H9 (cell line): ENCODE measurements at regions not wholly inside any gene's neighbourhood (a gene's known extent, or its start where the extent isn't known, plus 50 kb on each side); places are given as distances from the start of the nearest gene placed in this dataset.

Experiments used
- DNase-seq: peaks from one replicate; pipeline ENCODE4 v3.0.0-alpha.2; 2017
- H2AFZ ChIP-seq: one replicate; pipeline ENCODE4 v1.6.1; 2013; ENCODE audit warnings: mild to moderate bottlenecking, low read length, control low read depth, moderate library complexity
- H2AK5ac ChIP-seq: 2 replicates; pipeline ENCODE4 v1.6.1; 2013; ENCODE audit warnings: low read length, control low read depth, mixed read lengths; ENCODE audit not compliant: insufficient read length
- H2BK120ac ChIP-seq: one replicate; pipeline ENCODE4 v1.6.1; 2013; ENCODE audit warnings: low read depth, mild to moderate bottlenecking, low read length, control low read depth, inconsistent platforms; ENCODE audit not compliant: poor library complexity, severe bottlenecking
- H2BK12ac ChIP-seq: 2 replicates; pipeline ENCODE4 v1.6.1; 2013; ENCODE audit warnings: low read length, control low read depth, mixed read lengths, low read depth; ENCODE audit not compliant: insufficient read length
- H2BK15ac ChIP-seq: 2 replicates; pipeline ENCODE4 v1.6.1; 2013; ENCODE audit warnings: low read depth, low read length, control low read depth
- H2BK20ac ChIP-seq: one replicate; pipeline ENCODE4 v1.6.1; 2013; ENCODE audit warnings: low read depth, mild to moderate bottlenecking, low read length, control low read depth, inconsistent platforms; ENCODE audit not compliant: poor library complexity, severe bottlenecking
- H2BK5ac ChIP-seq: 2 replicates; pipeline ENCODE4 v1.6.1; 2013; ENCODE audit warnings: low read length, control low read depth, mixed read lengths; ENCODE audit not compliant: insufficient read length
- H3K14ac ChIP-seq: 2 replicates; pipeline ENCODE4 v1.6.1; 2013; ENCODE audit warnings: low read length, control low read depth; ENCODE audit not compliant: insufficient read depth
- H3K18ac ChIP-seq: 2 replicates; pipeline ENCODE4 v1.6.1; 2013; ENCODE audit warnings: low read depth, mild to moderate bottlenecking, mixed read lengths, low read length, control low read depth; ENCODE audit not compliant: insufficient read length
- H3K23ac ChIP-seq: 2 replicates; pipeline ENCODE4 v1.6.1; 2013; ENCODE audit warnings: low read length, control low read depth, mixed read lengths, low read depth; ENCODE audit not compliant: insufficient read length
- H3K23me2 ChIP-seq: 2 replicates; pipeline ENCODE4 v1.6.1; 2013; ENCODE audit warnings: low read depth, mild to moderate bottlenecking, mixed read lengths, low read length, control low read depth; ENCODE audit not compliant: insufficient read length, poor library complexity, severe bottlenecking
- H3K27ac ChIP-seq: 2 replicates; pipeline ENCODE4 v1.5.1; 2013; ENCODE audit warnings: low read length, control low read depth, mixed read lengths, low read depth; ENCODE audit not compliant: insufficient read length
- H3K27me3 ChIP-seq: 2 replicates; pipeline ENCODE4 v1.6.1; 2013; ENCODE audit warnings: low read length, control low read depth, inconsistent platforms; ENCODE audit not compliant: insufficient read depth
- H3K4ac ChIP-seq: 2 replicates; pipeline ENCODE4 v1.6.1; 2013; ENCODE audit warnings: low read depth, mild to moderate bottlenecking, control low read depth, inconsistent platforms, low read length, moderate library complexity
- H3K4me1 ChIP-seq: 2 replicates; pipeline ENCODE4 v1.6.1; 2013; ENCODE audit warnings: low read length, control low read depth, inconsistent platforms; ENCODE audit not compliant: insufficient read depth
- H3K4me2 ChIP-seq: 2 replicates; pipeline ENCODE4 v1.6.1; 2013; ENCODE audit warnings: low read length, control low read depth, mixed read lengths; ENCODE audit not compliant: insufficient read length, insufficient read depth
- H3K56ac ChIP-seq: 2 replicates; pipeline ENCODE4 v1.6.1; 2013; ENCODE audit warnings: low read depth, mild to moderate bottlenecking, mixed read lengths, low read length, control low read depth; ENCODE audit not compliant: insufficient read length
- H3K79me1 ChIP-seq: 2 replicates; pipeline ENCODE4 v1.6.1; 2013; ENCODE audit warnings: low read depth, mild to moderate bottlenecking, moderate library complexity, low read length, control low read depth, inconsistent platforms; ENCODE audit not compliant: insufficient read depth, poor library complexity, severe bottlenecking
- H3K79me2 ChIP-seq: 2 replicates; pipeline ENCODE4 v1.6.1; 2013; ENCODE audit warnings: low read length, control low read depth, inconsistent platforms; ENCODE audit not compliant: insufficient read depth
- H3K9ac ChIP-seq: 2 replicates; pipeline ENCODE4 v1.6.1; 2013; ENCODE audit warnings: low read length, control low read depth, mixed read lengths; ENCODE audit not compliant: insufficient read length; ENCODE audit errors: extremely low read depth
- H3K9me3 ChIP-seq: one replicate; pipeline ENCODE4 v1.6.1; 2013; ENCODE audit warnings: low read depth, low read length, inconsistent platforms; ENCODE audit not compliant: control insufficient read depth
- H3T11ph ChIP-seq: one replicate; pipeline ENCODE4 v1.6.1; 2013; ENCODE audit warnings: mild to moderate bottlenecking, low read length, control low read depth, inconsistent platforms
- H4K20me1 ChIP-seq: one replicate; pipeline ENCODE4 v1.6.1; 2013; ENCODE audit not compliant: control insufficient read depth, insufficient read length, insufficient read depth
- H4K5ac ChIP-seq: 2 replicates; pipeline ENCODE4 v1.6.1; 2013; ENCODE audit warnings: low read depth, mild to moderate bottlenecking, mixed read lengths, low read length, control low read depth; ENCODE audit not compliant: insufficient read length
- H4K8ac ChIP-seq: replicated peaks from 2 replicates; pipeline ENCODE4 v1.6.1; 2013; ENCODE audit warnings: low read length, control low read depth, mixed read lengths, low read depth; ENCODE audit not compliant: insufficient read length
- H4K91ac ChIP-seq: 2 replicates; pipeline ENCODE4 v1.6.1; 2013; ENCODE audit warnings: low read depth, mild to moderate bottlenecking, moderate library complexity, mixed read lengths, low read length, control low read depth; ENCODE audit not compliant: insufficient read length
- H3K27ac Mint-ChIP-seq, 3 experiments: 2 replicates in 2 of 3; 3 replicates in 1 of 3; pipeline ENCODE4 v1.8.0; 2020 to 2021; ENCODE audit warnings: mixed read lengths in 3 of 3, mild to moderate bottlenecking in 1 of 3, moderate library complexity in 1 of 3
- H3K27me3 Mint-ChIP-seq: 2 replicates; pipeline ENCODE4 v1.8.0; 2021; ENCODE audit warnings: low read depth, mild to moderate bottlenecking, moderate library complexity, mixed read lengths
- H3K36me3 Mint-ChIP-seq, 3 experiments: 2 replicates in 2 of 3; 3 replicates in 1 of 3; pipeline ENCODE4 v1.8.0; 2020 to 2021; ENCODE audit warnings: low read depth in 3 of 3, mixed read lengths in 3 of 3; ENCODE audit not compliant: insufficient read depth in 1 of 3
- H3K4me1 Mint-ChIP-seq, 2 experiments: 2 replicates each; pipeline ENCODE4 v1.8.0; 2020; ENCODE audit warnings: mixed read lengths in 2 of 2
- H3K4me3 Mint-ChIP-seq, 2 experiments: 2 replicates in 1 of 2; 3 replicates in 1 of 2; pipeline ENCODE4 v1.8.0; 2020 to 2021; ENCODE audit warnings: mild to moderate bottlenecking in 2 of 2, mixed read lengths in 2 of 2, moderate library complexity in 1 of 2
- H3K9me3 Mint-ChIP-seq, 2 experiments: 2 replicates in 1 of 2; 3 replicates in 1 of 2; pipeline ENCODE4 v1.8.0; 2020; ENCODE audit warnings: mild to moderate bottlenecking in 2 of 2, mixed read lengths in 2 of 2, moderate library complexity in 1 of 2
- WGBS: extraction: QIAGEN DNeasy Blood & Tissue Kit; methylation state at CpG from one replicate; pipeline ENCODE4 v1.1.7; 2013; ENCODE audit warnings: missing lambda C conversion rate, low lambda C conversion rate, mixed read lengths; ENCODE audit not compliant: insufficient read length; ENCODE audit errors: extremely low coverage; 5-methylcytosine and 5-hydroxymethylcytosine counted together
- TF ChIP-seq, protein P1 (sequence below): fragments of 200-600 bp; sonication (generic); conservative IDR thresholded peaks from 3 replicates; pipeline ENCODE4 v1.8.0; 2021; ENCODE audit warnings: antibody characterized with exemption, mild to moderate bottlenecking

GRCh38 chr9:126057121-126057825, 269.4 kb upstream of the MVB12B start:
- TF ChIP-seq, protein P1, sequence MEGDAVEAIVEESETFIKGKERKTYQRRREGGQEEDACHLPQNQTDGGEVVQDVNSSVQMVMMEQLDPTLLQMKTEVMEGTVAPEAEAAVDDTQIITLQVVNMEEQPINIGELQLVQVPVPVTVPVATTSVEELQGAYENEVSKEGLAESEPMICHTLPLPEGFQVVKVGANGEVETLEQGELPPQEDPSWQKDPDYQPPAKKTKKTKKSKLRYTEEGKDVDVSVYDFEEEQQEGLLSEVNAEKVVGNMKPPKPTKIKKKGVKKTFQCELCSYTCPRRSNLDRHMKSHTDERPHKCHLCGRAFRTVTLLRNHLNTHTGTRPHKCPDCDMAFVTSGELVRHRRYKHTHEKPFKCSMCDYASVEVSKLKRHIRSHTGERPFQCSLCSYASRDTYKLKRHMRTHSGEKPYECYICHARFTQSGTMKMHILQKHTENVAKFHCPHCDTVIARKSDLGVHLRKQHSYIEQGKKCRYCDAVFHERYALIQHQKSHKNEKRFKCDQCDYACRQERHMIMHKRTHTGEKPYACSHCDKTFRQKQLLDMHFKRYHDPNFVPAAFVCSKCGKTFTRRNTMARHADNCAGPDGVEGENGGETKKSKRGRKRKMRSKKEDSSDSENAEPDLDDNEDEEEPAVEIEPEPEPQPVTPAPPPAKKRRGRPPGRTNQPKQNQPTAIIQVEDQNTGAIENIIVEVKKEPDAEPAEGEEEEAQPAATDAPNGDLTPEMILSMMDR = no peak
- Histone ChIP-seq H3K56ac (no peak overlapping the region), H3K27me3 (no peaks in the 10 kb centered on the region), H4K5ac (no peak overlapping the region), H2BK15ac (no peak overlapping the region), H3K14ac (no peak overlapping the region), H3T11ph (no peak overlapping the region), H3K79me1 (no peaks in the 10 kb centered on the region), H3K23ac (no peak overlapping the region), H2AFZ (no peak overlapping the region), H4K8ac (no peak overlapping the region), H3K4me1 (no peaks in the 10 kb centered on the region), H3K9me3 (no peaks in the 10 kb centered on the region), H3K27ac (no peak overlapping the region), H3K9ac (no peak overlapping the region), H4K20me1 (no peaks in the 10 kb centered on the region), H3K4ac (no peak overlapping the region), H4K91ac (no peak overlapping the region), H3K4me2 (no peak overlapping the region), H2BK120ac (no peak overlapping the region), H3K18ac (no peak overlapping the region), H3K23me2 (no peaks in the 10 kb centered on the region), H2BK20ac (no peak overlapping the region), H2BK5ac (no peak overlapping the region), H2BK12ac (no peak overlapping the region), H3K79me2 (no peaks in the 10 kb centered on the region), H2AK5ac (no peak overlapping the region)
- no CpG with 5 or more reads among the region's 31 CpGs for WGBS
- H3K9me3 Mint-ChIP-seq = no peaks in the 10 kb centered on the region
- peaks cover 2 to 35% of the 10 kb centered on the region in 2 experiments; a peak in 2 of 4 replicates for H3K4me1 Mint-ChIP-seq
- H3K27ac Mint-ChIP-seq = no peak overlapping the region
- H3K27me3 Mint-ChIP-seq = peaks cover 12% of the 10 kb centered on the region
- H3K4me3 Mint-ChIP-seq = no peak overlapping the region
- DNase-seq = no peak
- H3K36me3 Mint-ChIP-seq = no peaks in the 10 kb centered on the region
